DOHH2 (cell line): ENCODE measurements at regions not wholly inside any gene's neighbourhood (a gene's known extent, or its start where the extent isn't known, plus 50 kb on each side); places are given as distances from the start of the nearest gene placed in this dataset.

ENCODE experiments used
- H3F3A ChIP-seq: fragments of 200-600 bp; sonication (generic), shearing (Covaris generic); 2 replicates; pipeline ENCODE4 v1.6.0; 2016; ENCODE audit warnings: antibody characterized with exemption, mild to moderate bottlenecking; ENCODE audit not compliant: control insufficient read depth, insufficient read depth
- H3K27ac ChIP-seq: fragments of 200-600 bp; sonication (generic); 2 replicates; pipeline ENCODE4 v1.5.1; 2014; ENCODE audit warnings: low read depth, mild to moderate bottlenecking, low read length, moderate library complexity
- H3K27me3 ChIP-seq: fragments of 200-600 bp; sonication (generic); 2 replicates; pipeline ENCODE4 v1.6.1; 2014; ENCODE audit warnings: mild to moderate bottlenecking, low read length, mixed read lengths; ENCODE audit not compliant: control insufficient read depth
- H3K36me3 ChIP-seq: fragments of 200-600 bp; sonication (generic); 2 replicates; pipeline ENCODE4 v1.6.1; 2014; ENCODE audit warnings: mild to moderate bottlenecking, low read length, moderate library complexity, mixed read lengths; ENCODE audit not compliant: control insufficient read depth
- H3K4me1 ChIP-seq: fragments of 200-600 bp; sonication (generic); 2 replicates; pipeline ENCODE4 v1.6.1; 2014; ENCODE audit warnings: mild to moderate bottlenecking, low read length, mixed read lengths; ENCODE audit not compliant: control insufficient read depth
- H3K4me2 ChIP-seq: fragments of 200-600 bp; sonication (generic); 2 replicates; pipeline ENCODE4 v1.6.0; 2014; ENCODE audit warnings: mild to moderate bottlenecking, low read length, moderate library complexity
- H3K4me3 ChIP-seq: fragments of 200-600 bp; sonication (generic); 2 replicates; pipeline ENCODE4 v1.5.1; 2014; ENCODE audit warnings: mild to moderate bottlenecking, low read length, mixed read lengths
- H3K79me2 ChIP-seq: fragments of 200-600 bp; sonication (generic); 2 replicates; pipeline ENCODE4 v1.6.1; 2014; ENCODE audit warnings: mild to moderate bottlenecking, low read length, mixed read lengths; ENCODE audit not compliant: control insufficient read depth
- H3K9me2 ChIP-seq: fragments of 200-600 bp; sonication (generic); replicated peaks from 2 replicates; pipeline ENCODE4 v1.6.1; 2014; ENCODE audit warnings: mild to moderate bottlenecking, low read length, mixed read lengths; ENCODE audit not compliant: control insufficient read depth
- H3K9me3 ChIP-seq: fragments of 200-600 bp; sonication (generic); 2 replicates; pipeline ENCODE4 v1.6.1; 2014; ENCODE audit warnings: antibody characterized with exemption, low read length, mixed read lengths; ENCODE audit not compliant: control insufficient read depth, insufficient read depth
- H4K20me1 ChIP-seq: fragments of 200-600 bp; sonication (generic); 2 replicates; pipeline ENCODE4 v1.6.0; 2014; ENCODE audit warnings: low read depth, mild to moderate bottlenecking, antibody characterized with exemption, low read length, moderate library complexity; ENCODE audit not compliant: control insufficient read depth, insufficient read depth
- EZH2phosphoT487 ChIP-seq: fragments of 200-600 bp; sonication (generic); IDR thresholded peaks from 2 replicates; pipeline ENCODE4 v1.6.1; 2017; ENCODE audit warnings: borderline replicate concordance, mild to moderate bottlenecking, antibody characterized with exemption, low read length, moderate library complexity, mixed read lengths
- TF ChIP-seq, protein P1 (sequence below): fragments of 200-600 bp; sonication (generic); IDR thresholded peaks from one replicate; pipeline ENCODE4 v1.5.1; 2014; ENCODE audit warnings: antibody characterized with exemption, mild to moderate bottlenecking, low read depth, low read length; ENCODE audit not compliant: poor library complexity, severe bottlenecking

DNA sequence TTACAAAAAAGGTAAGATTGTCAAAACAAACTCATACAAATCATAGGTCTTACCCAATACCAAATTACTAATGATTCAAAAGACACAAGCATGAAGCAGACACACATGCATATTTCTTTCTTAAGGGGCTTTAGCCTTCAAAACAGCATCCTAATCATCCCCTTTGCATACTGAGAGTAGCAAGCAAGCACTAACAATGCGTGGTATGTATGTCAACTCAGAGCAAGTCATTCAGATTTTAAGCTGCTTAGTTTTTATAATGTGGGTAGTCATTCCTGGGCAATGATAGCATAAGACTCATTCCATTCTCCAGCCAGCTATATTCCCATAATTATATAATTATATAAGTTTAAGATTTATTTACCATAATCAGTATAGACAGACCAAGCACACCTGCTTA, 219.6 kb downstream of the DKK2 start:
- Histone ChIP-seq H3K27ac (no peak overlapping the region), H4K20me1 (no peaks in the 10 kb centered on the region)
- TF ChIP-seq EZH2phosphoT487, result no peak
- TF ChIP-seq, protein P1, sequence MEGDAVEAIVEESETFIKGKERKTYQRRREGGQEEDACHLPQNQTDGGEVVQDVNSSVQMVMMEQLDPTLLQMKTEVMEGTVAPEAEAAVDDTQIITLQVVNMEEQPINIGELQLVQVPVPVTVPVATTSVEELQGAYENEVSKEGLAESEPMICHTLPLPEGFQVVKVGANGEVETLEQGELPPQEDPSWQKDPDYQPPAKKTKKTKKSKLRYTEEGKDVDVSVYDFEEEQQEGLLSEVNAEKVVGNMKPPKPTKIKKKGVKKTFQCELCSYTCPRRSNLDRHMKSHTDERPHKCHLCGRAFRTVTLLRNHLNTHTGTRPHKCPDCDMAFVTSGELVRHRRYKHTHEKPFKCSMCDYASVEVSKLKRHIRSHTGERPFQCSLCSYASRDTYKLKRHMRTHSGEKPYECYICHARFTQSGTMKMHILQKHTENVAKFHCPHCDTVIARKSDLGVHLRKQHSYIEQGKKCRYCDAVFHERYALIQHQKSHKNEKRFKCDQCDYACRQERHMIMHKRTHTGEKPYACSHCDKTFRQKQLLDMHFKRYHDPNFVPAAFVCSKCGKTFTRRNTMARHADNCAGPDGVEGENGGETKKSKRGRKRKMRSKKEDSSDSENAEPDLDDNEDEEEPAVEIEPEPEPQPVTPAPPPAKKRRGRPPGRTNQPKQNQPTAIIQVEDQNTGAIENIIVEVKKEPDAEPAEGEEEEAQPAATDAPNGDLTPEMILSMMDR, result no peak

DNA sequence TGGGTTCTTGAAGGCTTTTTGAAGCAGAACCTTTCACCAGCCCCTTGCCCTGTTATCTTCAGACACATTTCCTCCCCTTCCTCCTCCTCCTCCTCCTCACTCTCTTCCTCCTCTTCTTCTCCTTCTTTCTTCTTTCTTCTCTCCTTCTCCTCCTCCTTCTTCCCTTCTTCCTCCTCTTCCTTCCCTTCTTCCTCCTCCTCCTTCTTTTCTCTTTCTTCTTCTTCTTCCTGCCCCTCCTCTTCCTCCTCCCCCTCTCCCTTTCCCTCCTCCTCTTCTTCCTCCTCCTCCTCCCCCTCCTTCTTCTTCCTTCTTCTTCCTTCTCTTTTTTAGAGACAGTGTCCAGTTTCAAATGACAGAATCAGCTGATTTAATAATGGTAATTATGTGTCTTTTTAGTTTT, 226.0 kb downstream of the DKK2 start:
- Histone ChIP-seq H3K4me1 (no peaks in the 10 kb centered on the region), H3K4me3 (no peak overlapping the region), H3F3A (no peaks in the 10 kb centered on the region), H3K79me2 (no peaks in the 10 kb centered on the region), H3K27ac (no peak overlapping the region), H3K9me3 (no peaks in the 10 kb centered on the region), H3K27me3 (no peaks in the 10 kb centered on the region), H3K9me2 (no peaks in the 10 kb centered on the region), H4K20me1 (no peaks in the 10 kb centered on the region), H3K4me2 (no peak overlapping the region), H3K36me3 (no peaks in the 10 kb centered on the region)
- TF ChIP-seq, protein P1, result no peak

More for the DNA sequence above, 219.6 kb downstream of the DKK2 start:
- H3K4me1 ChIP-seq, result no peaks in the 10 kb centered on the region
- H3K4me2 ChIP-seq, result no peak overlapping the region
- no peaks in the 10 kb centered on the region for H3K36me3 ChIP-seq
- no peaks in the 10 kb centered on the region for H3K9me3 ChIP-seq
- H3K4me3 ChIP-seq, result no peak overlapping the region
- H3F3A ChIP-seq, result no peaks in the 10 kb centered on the region
- no peaks in the 10 kb centered on the region for H3K9me2 ChIP-seq
- H3K79me2 ChIP-seq, result no peaks in the 10 kb centered on the region
- H3K27me3 ChIP-seq, result no peaks in the 10 kb centered on the region

DNA sequence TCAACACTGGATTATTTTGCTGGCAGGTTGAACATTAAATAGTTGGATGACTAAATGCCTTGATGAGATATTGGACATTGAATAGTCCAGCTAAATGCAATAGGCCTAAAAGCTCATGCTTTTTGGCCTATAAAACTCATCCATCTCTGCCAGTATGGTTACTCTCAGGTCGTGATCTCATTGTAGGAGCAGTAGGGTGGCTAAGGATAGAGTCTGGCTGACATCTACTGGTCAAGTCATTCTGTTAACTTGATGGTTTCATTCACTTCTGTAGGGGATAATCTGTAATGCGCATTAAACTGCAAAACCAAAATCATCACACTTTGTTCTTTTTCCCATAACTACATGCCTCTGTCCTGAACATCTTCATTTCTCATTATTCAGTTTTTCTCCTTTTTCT, 227.0 kb downstream of the DKK2 start:
- no peaks in the 10 kb centered on the region for H3K79me2 ChIP-seq
- H3F3A ChIP-seq, result no peaks in the 10 kb centered on the region
- TF ChIP-seq, protein P1, result peak; percentile 20
- TF ChIP-seq EZH2phosphoT487, result no peak
- no peaks in the 10 kb centered on the region for H3K27me3 ChIP-seq
- H4K20me1 ChIP-seq, result no peaks in the 10 kb centered on the region
- no peaks in the 10 kb centered on the region for H3K9me2 ChIP-seq
- no peak overlapping the region for H3K4me2 ChIP-seq
- no peaks in the 10 kb centered on the region for H3K4me1 ChIP-seq
- no peaks in the 10 kb centered on the region for H3K36me3 ChIP-seq
- no peaks in the 10 kb centered on the region for H3K9me3 ChIP-seq
- no peak overlapping the region for H3K4me3 ChIP-seq
- no peak overlapping the region for H3K27ac ChIP-seq
